Natural killer cell (primary cell): ENCODE measurements at regions not wholly inside any gene's neighbourhood (a gene's known extent, or its start where the extent isn't known, plus 50 kb on each side); places are given as distances from the start of the nearest gene placed in this dataset.

Source experiments
- ATAC-seq, 3 donors: fragments of 150-1000 bp in 2 of 3; fragments of 200-7000 bp in 1 of 3; cut with Tn5 transposase; 1 replicate in 1 of 3; 2 replicates in 2 of 3; pipeline ENCODE4 v1.10.0; 2021; ENCODE audit warnings: mild to moderate bottlenecking in 2 of 3, moderate library complexity in 2 of 3
- DNase-seq, 2 donors: peaks; one replicate each; pipeline versions ENCODE4 v3.0.0 to v3.0.0-alpha.2; 2013 to 2021; ENCODE audit warnings: mixed read lengths in 1 of 2
- H3K27ac ChIP-seq: one replicate; pipeline ENCODE4 v1.5.1; 2013; ENCODE audit warnings: mild to moderate bottlenecking, low read length
- H3K27me3 ChIP-seq: one replicate; pipeline ENCODE4 v1.6.1; 2013; ENCODE audit warnings: low read length; ENCODE audit not compliant: control insufficient read depth, insufficient read depth
- H3K36me3 ChIP-seq: one replicate; pipeline ENCODE4 v1.6.1; 2013; ENCODE audit warnings: low read length; ENCODE audit not compliant: control insufficient read depth, insufficient read depth
- H3K4me1 ChIP-seq: one replicate; pipeline ENCODE4 v1.6.1; 2013; ENCODE audit warnings: low read length; ENCODE audit not compliant: control insufficient read depth, insufficient read depth
- H3K4me3 ChIP-seq: one replicate; pipeline ENCODE4 v1.5.1; 2013; ENCODE audit warnings: low read length
- H3K9me3 ChIP-seq: one replicate; pipeline ENCODE4 v1.6.1; 2013; ENCODE audit warnings: low read length; ENCODE audit not compliant: control insufficient read depth, insufficient read depth
- H3K27ac Mint-ChIP-seq, 2 donors: one replicate each; pipeline ENCODE4 v1.8.0; 2022; ENCODE audit warnings: mild to moderate bottlenecking in 2 of 2, mixed read lengths in 2 of 2, moderate library complexity in 1 of 2
- H3K27me3 Mint-ChIP-seq, 2 donors: one replicate each; pipeline ENCODE4 v1.8.0; 2022; ENCODE audit warnings: low read depth in 2 of 2, mixed read lengths in 2 of 2
- H3K36me3 Mint-ChIP-seq: one replicate; pipeline ENCODE4 v1.8.0; 2022; ENCODE audit warnings: mixed read lengths
- H3K4me1 Mint-ChIP-seq, 2 donors: one replicate each; pipeline ENCODE4 v1.8.0; 2022; ENCODE audit warnings: mixed read lengths in 2 of 2
- H3K4me3 Mint-ChIP-seq: one replicate; pipeline ENCODE4 v1.8.0; 2022; ENCODE audit warnings: mild to moderate bottlenecking, moderate library complexity, mixed read lengths
- H3K9me3 Mint-ChIP-seq, 2 donors: one replicate each; pipeline ENCODE4 v1.8.0; 2022; ENCODE audit warnings: mixed read lengths in 2 of 2
- CTCF ChIP-seq: fragments of 200-600 bp; IDR thresholded peaks from one replicate; pipeline ENCODE4 v1.8.0; 2022; ENCODE audit warnings: antibody characterized with exemption
- WGBS: methylation state at CpG from one replicate; pipeline ENCODE4 v1.1.7; 2013; ENCODE audit warnings: missing lambda C conversion rate; ENCODE audit not compliant: insufficient coverage; 5-methylcytosine and 5-hydroxymethylcytosine counted together
- intact Hi-C: fragments of 100-400 bp; cut with micrococcal nuclease; formaldehyde crosslinking; loops from one replicate; pipeline ENCODE4 v1.14.2; 2022

- Histone ChIP-seq H3K4me1 (no peaks in the 10 kb centered on the region), H3K4me3 (no peak overlapping the region), H3K9me3 (peaks cover 4% of the 10 kb centered on the region), H3K27ac (no peak overlapping the region), H3K27me3 (no peaks in the 10 kb centered on the region), H3K36me3 (no peaks in the 10 kb centered on the region)
- Mint-ChIP-seq H3K4me3 (no peak overlapping the region), H3K27me3 (no peaks in the 10 kb centered on the region), H3K27ac (no peak overlapping the region), H3K9me3 (peaks cover 10 to 23% of the 10 kb centered on the region in 2 donors), H3K36me3 (peaks cover 6% of the 10 kb centered on the region), H3K4me1 (no peaks in the 10 kb centered on the region)
- WGBS, result 73% methylated on average over 3 of the region's 3 CpGs
- intact Hi-C loops, result no loop called here
- no peak for ATAC-seq
- DNase-seq, result no peak
- TF ChIP-seq CTCF, result no peak
These were observed 543.1 kb upstream of the ADGRL3 start for GRCh38 chr4:60657041-60657440.

GRCh38 chr4:60657807-60658206, 542.3 kb upstream of the ADGRL3 start:
- no peak overlapping the region for H3K4me3 Mint-ChIP-seq
- no peak for TF ChIP-seq CTCF
- intact Hi-C loops, result no loop called here
- H3K36me3 ChIP-seq, result no peaks in the 10 kb centered on the region
- no peaks in the 10 kb centered on the region for H3K4me1 ChIP-seq
- peaks cover 10 to 23% of the 10 kb centered on the region in 2 donors for H3K9me3 Mint-ChIP-seq
- H3K27me3 ChIP-seq, result no peaks in the 10 kb centered on the region
- H3K27ac Mint-ChIP-seq, result no peak overlapping the region
- no peak overlapping the region for H3K27ac ChIP-seq
- peaks cover 6% of the 10 kb centered on the region for H3K36me3 Mint-ChIP-seq
- no peaks in the 10 kb centered on the region for H3K4me1 Mint-ChIP-seq
- DNase-seq (no peak), ATAC-seq (no peak)
- no peak overlapping the region for H3K4me3 ChIP-seq
- H3K9me3 ChIP-seq, result peaks cover 6% of the 10 kb centered on the region
- no peaks in the 10 kb centered on the region for H3K27me3 Mint-ChIP-seq

GRCh38 chr4:60663769-60664168, 536.4 kb upstream of the ADGRL3 start:
- DNase-seq, result no peak
- no peaks in the 10 kb centered on the region for H3K36me3 Mint-ChIP-seq
- 91% methylated on average over 3 of the region's 4 CpGs for WGBS

More at GRCh38 chr4:60663769-60664168, 536.4 kb upstream of the ADGRL3 start:
- no peak for TF ChIP-seq CTCF
- Mint-ChIP-seq H3K27me3 (no peaks in the 10 kb centered on the region), H3K9me3 (peaks cover 4 to 12% of the 10 kb centered on the region in 2 donors), H3K4me1 (no peaks in the 10 kb centered on the region), H3K27ac (no peak overlapping the region), H3K4me3 (no peak overlapping the region)
- Histone ChIP-seq H3K4me1 (no peaks in the 10 kb centered on the region), H3K27ac (no peak overlapping the region), H3K4me3 (no peak overlapping the region), H3K9me3 (peaks cover 8% of the 10 kb centered on the region), H3K27me3 (no peaks in the 10 kb centered on the region), H3K36me3 (no peaks in the 10 kb centered on the region)
- no peak for ATAC-seq
- intact Hi-C loops, result no loop called here
